ENCODE measurements at regions not wholly inside any gene's neighbourhood (a gene's known extent, or its start where the extent isn't known, plus 50 kb on each side); places are given as distances from the start of the nearest gene placed in this dataset.

- Histone ChIP-seq H3K4me1 (peaks cover 8 to 37% (median 13%) of the 10 kb centered on the region in 10 experiments; a peak in 17 of 20 replicates), H3K36me3 (peaks cover 0 to 9% (median 0%) of the 10 kb centered on the region in 11 experiments; a peak in 3 of 22 replicates), H3K27ac (no peak overlapping the region), H3K27me3 (no peaks in the 10 kb centered on the region), H3K9me3 (replicated peaks in 1 of 11) (peaks cover 22 to 29% (median 27%) of the 10 kb centered on the region in 11 experiments), H3K4me2 (no peak overlapping the region), H3K9ac (no peak overlapping the region), H4K20me1 (no peaks in the 10 kb centered on the region), H3K4me3 (no peak overlapping the region)
- no peak for TF ChIP-seq Cebpa-rat (IDR thresholded peaks at IDR 0.05)
Measured at GRCh38 chr14:61111209-61111665, 130.2 kb downstream of the SLC38A6 start.

GRCh38 chr14:61110316-61111082 is 129.5 kb downstream of the SLC38A6 start:
- Histone ChIP-seq H3K27me3 (no peaks in the 10 kb centered on the region), H3K4me3 (no peak overlapping the region), H3K9me3 (replicated peaks in 1 of 11) (peaks cover 14 to 22% (median 19%) of the 10 kb centered on the region in 11 experiments), H4K20me1 (no peaks in the 10 kb centered on the region), H3K27ac (no peak overlapping the region), H3K4me2 (no peak overlapping the region), H3K36me3 (peaks cover 0 to 9% (median 0%) of the 10 kb centered on the region in 11 experiments; a peak in 3 of 22 replicates), H3K4me1 (peaks cover 8 to 42% (median 13%) of the 10 kb centered on the region in 10 experiments; a peak in 17 of 20 replicates), H3K9ac (no peak overlapping the region)
- TF ChIP-seq Cebpa-rat (IDR thresholded peaks at IDR 0.05): no peak

GRCh38 chr14:61109288-61109687 is 128.2 kb downstream of the SLC38A6 start:
- Histone ChIP-seq H3K4me2 (no peak overlapping the region), H3K9ac (no peak overlapping the region)
- TF ChIP-seq Cebpa-rat (IDR thresholded peaks at IDR 0.05): no peak

GRCh38 chr14:61108496-61109141 is 127.6 kb downstream of the SLC38A6 start:
- H3K9me3 ChIP-seq (replicated peaks in 1 of 11): peaks cover 0 to 5% (median under 1%) of the 10 kb centered on the region in 11 experiments; a peak in 10 of 22 replicates
- no peak overlapping the region for H3K9ac ChIP-seq
- no peaks in the 10 kb centered on the region for H4K20me1 ChIP-seq
- TF ChIP-seq Cebpa-rat (IDR thresholded peaks at IDR 0.05): no peak
- H3K4me2 ChIP-seq: no peak overlapping the region
- no peak overlapping the region for H3K4me3 ChIP-seq
- H3K27me3 ChIP-seq: no peaks in the 10 kb centered on the region
- no peaks in the 10 kb centered on the region for H3K36me3 ChIP-seq
- no peak overlapping the region for H3K27ac ChIP-seq
- H3K4me1 ChIP-seq: peaks cover under 1 to 48% (median 15%) of the 10 kb centered on the region in 10 experiments; a peak in 16 of 20 replicates

More at GRCh38 chr14:61109288-61109687, 128.2 kb downstream of the SLC38A6 start:
- peaks cover 0 to 1% (median 0%) of the 10 kb centered on the region in 11 experiments; a peak in 1 of 22 replicates for H3K36me3 ChIP-seq
- H4K20me1 ChIP-seq: no peaks in the 10 kb centered on the region
- H3K27me3 ChIP-seq: no peaks in the 10 kb centered on the region
- peaks cover 6 to 48% (median 16%) of the 10 kb centered on the region in 10 experiments; a peak in 17 of 20 replicates for H3K4me1 ChIP-seq
- no peak overlapping the region for H3K4me3 ChIP-seq
- H3K9me3 ChIP-seq (replicated peaks in 1 of 11): peaks cover 2 to 12% (median 7%) of the 10 kb centered on the region in 11 experiments
- H3K27ac ChIP-seq: no peak overlapping the region

GRCh38 chr14:61107869-61108493 is 126.9 kb downstream of the SLC38A6 start:
- no peak overlapping the region for H3K4me3 ChIP-seq
- no peaks in the 10 kb centered on the region for H4K20me1 ChIP-seq
- no peak for TF ChIP-seq Cebpa-rat (IDR thresholded peaks at IDR 0.05)
- H3K4me1 ChIP-seq: peaks cover 0 to 48% (median 17%) of the 10 kb centered on the region in 10 experiments; a peak in 11 of 20 replicates
- no peak overlapping the region for H3K9ac ChIP-seq
- no peaks in the 10 kb centered on the region for H3K36me3 ChIP-seq
- H3K4me2 ChIP-seq: no peak overlapping the region
- 0 out of 22 replicates have a peak overlapping the region, but pooled peaks of 1 of the 11 experiments have one; percentile 13 for H3K27ac ChIP-seq
- peaks cover 0 to 9% (median 0%) of the 10 kb centered on the region in 11 experiments; a peak in 1 of 22 replicates for H3K9me3 ChIP-seq (replicated peaks in 1 of 11)
- H3K27me3 ChIP-seq: no peaks in the 10 kb centered on the region

- no peaks in the 10 kb centered on the region for H3K27me3 ChIP-seq
- no peaks in the 10 kb centered on the region for H4K20me1 ChIP-seq
- H3K9me3 ChIP-seq (replicated peaks in 1 of 11): peaks cover 0 to 15% (median 0%) of the 10 kb centered on the region in 11 experiments; a peak in 2 of 22 replicates
- no peak for TF ChIP-seq Cebpa-rat (IDR thresholded peaks at IDR 0.05)
- H3K4me3 ChIP-seq: no peak overlapping the region
- H3K9ac ChIP-seq: no peak overlapping the region
- peaks cover 0 to 48% (median 23%) of the 10 kb centered on the region in 10 experiments; a peak in 14 of 20 replicates for H3K4me1 ChIP-seq
- no peak overlapping the region for H3K4me2 ChIP-seq
- no peak overlapping the region for H3K27ac ChIP-seq
- H3K36me3 ChIP-seq: no peaks in the 10 kb centered on the region
Measured at GRCh38 chr14:61106959-61107641, 126.1 kb downstream of the SLC38A6 start.

GRCh38 chr14:61106271-61106958 is 125.4 kb downstream of the SLC38A6 start:
- H3K4me3 ChIP-seq: no peak overlapping the region
- H3K36me3 ChIP-seq: no peaks in the 10 kb centered on the region
- H3K9me3 ChIP-seq (replicated peaks in 1 of 11): peaks cover 0 to 15% (median 0%) of the 10 kb centered on the region in 11 experiments; a peak in 2 of 22 replicates
- H3K27me3 ChIP-seq: no peaks in the 10 kb centered on the region
- H4K20me1 ChIP-seq: no peaks in the 10 kb centered on the region
- peaks cover 0 to 54% (median 29%) of the 10 kb centered on the region in 10 experiments; a peak in 15 of 20 replicates for H3K4me1 ChIP-seq
- H3K27ac ChIP-seq: no peak overlapping the region
- H3K9ac ChIP-seq: no peak overlapping the region
- TF ChIP-seq Cebpa-rat (IDR thresholded peaks at IDR 0.05): no peak
- H3K4me2 ChIP-seq: no peak overlapping the region

GRCh38 chr14:61104358-61104757 is 123.3 kb downstream of the SLC38A6 start:
- H3K4me1 ChIP-seq: peaks cover 0 to 67% (median 33%) of the 10 kb centered on the region in 10 experiments; a peak in 15 of 20 replicates
- no peaks in the 10 kb centered on the region for H3K27me3 ChIP-seq
- H3K9ac ChIP-seq: peak overlapping the region in 5 of 11 experiments; percentile 14 to 75 (median 62); a peak in 7 of 22 replicates
- H4K20me1 ChIP-seq: no peaks in the 10 kb centered on the region
- H3K27ac ChIP-seq: peak overlapping the region in 6 of 11 experiments; percentile 32 to 90 (median 82); a peak in 12 of 22 replicates
- H3K4me2 ChIP-seq: peak overlapping the region in 6 of 11 experiments; percentile 4 to 93 (median 80); a peak in 10 of 22 replicates
- H3K9me3 ChIP-seq (replicated peaks in 1 of 11): peaks cover 0 to 15% (median 0%) of the 10 kb centered on the region in 11 experiments; a peak in 2 of 22 replicates
- no peak overlapping the region for H3K4me3 ChIP-seq
- 0 out of 22 replicates have a peak, but pooled peaks cover 0 to 2% (median 0%) of the 10 kb centered on the region in 11 experiments for H3K36me3 ChIP-seq
- no peak for TF ChIP-seq Cebpa-rat (IDR thresholded peaks at IDR 0.05)

Data from BLaER1 treated with 17β-estradiol and CSF1 and Interleukin-3, amounts not matched to agents 10 nM and 100 nM (cell line).